HEK293 (cell line): ENCODE measurements at regions not wholly inside any gene's neighbourhood (a gene's known extent, or its start where the extent isn't known, plus 50 kb on each side); places are given as distances from the start of the nearest gene placed in this dataset.

Source experiments
- CTCF ChIA-PET: fragments of 350-600 bp; formaldehyde crosslinking; extraction: SDS; loops from one replicate; lab custom pipeline; 2021; ENCODE audit warnings: antibody characterized with exemption; lab: Yijun Ruan, JAX
- POLR2A ChIA-PET: fragments of 300-600 bp; formaldehyde crosslinking; extraction: SDS; loops from one replicate; lab custom pipeline; 2020; ENCODE audit warnings: antibody characterized with exemption, inconsistent platforms; lab: Yijun Ruan, JAX
- H3K27ac ChIP-seq: fragments of 200-500 bp; sonication (Bioruptor generic); 2 replicates; pipeline ENCODE4 v1.5.1; 2014; ENCODE audit warnings: low read depth, low read length, control low read depth, inconsistent platforms; ENCODE audit errors: extremely low read depth
- H3K36me3 ChIP-seq, 2 experiments: fragments of 200-500 bp in 1 of 2; sonication (Bioruptor generic) in 1 of 2; 1 replicate in 1 of 2; 2 replicates in 1 of 2; pipeline ENCODE4 v1.5.1; 2014 to 2017; ENCODE audit warnings: inconsistent platforms in 2 of 2, low read length in 2 of 2; ENCODE audit not compliant: control insufficient read depth in 2 of 2, insufficient read depth in 1 of 2
- H3K4me1 ChIP-seq: fragments of 200-500 bp; sonication (Bioruptor generic); 2 replicates; pipeline ENCODE4 v1.5.1; 2014; ENCODE audit warnings: mild to moderate bottlenecking, low read length, inconsistent platforms; ENCODE audit not compliant: control insufficient read depth, insufficient read depth
- H3K4me3 ChIP-seq: 2 replicates; pipeline ENCODE4 v1.5.1; 2011; ENCODE audit warnings: low read depth, mild to moderate bottlenecking, control low read depth, low read length, moderate library complexity
- H3K9me3 ChIP-seq: fragments of 200-500 bp; sonication (Bioruptor generic); 2 replicates; pipeline ENCODE4 v1.5.1; 2014; ENCODE audit warnings: low read depth, low read length, inconsistent platforms; ENCODE audit not compliant: control insufficient read depth, insufficient read depth
- MEIS1 ChIP-seq: sonication (generic); formaldehyde crosslinking; IDR thresholded peaks from 2 replicates; pipeline ENCODE4 v1.8.1; 2022; ENCODE audit warnings: missing genetic modification reagents, mild to moderate bottlenecking, borderline replicate concordance
- MZF1 ChIP-seq: fragments of 450-650 bp; formaldehyde crosslinking; IDR thresholded peaks from 2 replicates; pipeline ENCODE4 v1.5.1; 2017; ENCODE audit warnings: missing biosample characterization, missing genetic modification characterization, borderline replicate concordance
- REPIN1 ChIP-seq: fragments of 450-650 bp; formaldehyde crosslinking; IDR thresholded peaks from 2 replicates; pipeline ENCODE4 v1.5.1; 2017; ENCODE audit warnings: missing biosample characterization, missing genetic modification characterization, low read depth
- ZBTB20 ChIP-seq: fragments of 450-650 bp; formaldehyde crosslinking; IDR thresholded peaks from 2 replicates; pipeline ENCODE4 v1.5.1; 2016; ENCODE audit warnings: missing biosample characterization, missing genetic modification characterization
- ZIC2 ChIP-seq: fragments of 450-650 bp; formaldehyde crosslinking; IDR thresholded peaks from 2 replicates; pipeline ENCODE4 v1.5.1; 2016; ENCODE audit warnings: missing biosample characterization, missing genetic modification characterization
- ZNF24 ChIP-seq: fragments of 450-650 bp; formaldehyde crosslinking; IDR thresholded peaks from 2 replicates; pipeline ENCODE4 v1.5.1; 2016; ENCODE audit warnings: missing biosample characterization, missing genetic modification characterization
- ZNF266 ChIP-seq: fragments of 450-650 bp; formaldehyde crosslinking; IDR thresholded peaks from 2 replicates; pipeline ENCODE4 v1.5.1; 2016; ENCODE audit warnings: missing biosample characterization, missing genetic modification characterization, low read depth
- ZNF610 ChIP-seq: fragments of 450-650 bp; formaldehyde crosslinking; IDR thresholded peaks from 2 replicates; pipeline ENCODE4 v1.5.1; 2016; ENCODE audit warnings: missing biosample characterization, missing genetic modification characterization, borderline replicate concordance
- ZNF660 ChIP-seq: fragments of 450-650 bp; IDR thresholded peaks from 2 replicates; pipeline ENCODE4 v1.5.1; 2018; ENCODE audit warnings: missing biosample characterization, mild to moderate bottlenecking, missing genetic modification characterization
- ZNF664 ChIP-seq: fragments of 450-650 bp; formaldehyde crosslinking; IDR thresholded peaks from 2 replicates; pipeline ENCODE4 v1.5.1; 2016; ENCODE audit warnings: missing biosample characterization, missing genetic modification characterization
- ZNF785 ChIP-seq: fragments of 450-650 bp; formaldehyde crosslinking; IDR thresholded peaks from 2 replicates; pipeline ENCODE4 v1.5.1; 2016; ENCODE audit warnings: missing biosample characterization, missing genetic modification characterization
- TF ChIP-seq, protein P1 (sequence below): fragments of 450-650 bp; IDR thresholded peaks from 2 replicates; pipeline ENCODE4 v1.5.1; 2018; ENCODE audit warnings: missing biosample characterization, mild to moderate bottlenecking, missing genetic modification characterization
- TF ChIP-seq, protein P2 (sequence below): IDR thresholded peaks from 2 replicates; pipeline ENCODE4 v1.6.1; 2011; ENCODE audit warnings: mild to moderate bottlenecking, low read depth, low read length, borderline replicate concordance
- TF ChIP-seq, protein P3 (sequence below): fragments of 450-650 bp; formaldehyde crosslinking; IDR thresholded peaks from 2 replicates; pipeline ENCODE4 v1.5.1; 2017; ENCODE audit warnings: missing biosample characterization, missing genetic modification characterization
- TF ChIP-seq, protein P4 (sequence below): fragments of 450-650 bp; formaldehyde crosslinking; IDR thresholded peaks from 2 replicates; pipeline ENCODE4 v1.5.1; 2016; ENCODE audit warnings: missing biosample characterization, missing genetic modification characterization, low read depth
- TF ChIP-seq, protein P5 (sequence below): fragments of 450-650 bp; formaldehyde crosslinking; IDR thresholded peaks from 2 replicates; pipeline ENCODE4 v1.5.1; 2016; ENCODE audit warnings: missing biosample characterization, missing genetic modification characterization

DNA sequence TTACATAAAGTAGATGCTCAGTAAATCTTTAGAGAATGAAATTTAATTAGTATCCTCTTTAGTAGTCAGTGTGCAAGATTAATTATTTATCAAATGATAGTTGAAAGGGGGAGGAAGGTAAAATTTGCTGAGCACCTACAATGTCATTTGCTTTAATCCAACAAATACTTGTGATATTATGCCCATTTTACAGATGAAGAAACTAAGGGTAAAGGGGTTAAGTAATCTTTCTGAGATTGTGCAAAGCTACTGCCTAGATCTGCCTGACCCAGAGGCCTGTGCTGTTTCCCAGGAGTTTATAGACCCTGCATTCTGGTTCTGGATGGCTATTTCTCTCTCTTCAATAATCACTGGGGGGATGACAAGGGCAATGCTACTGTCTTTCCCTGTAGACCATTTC lies 58.3 kb upstream of the BACH2 start:
- no peaks in the 10 kb centered on the region for H3K4me1 ChIP-seq
- no peak overlapping the region for H3K4me3 ChIP-seq
- H3K27ac ChIP-seq, result no peak overlapping the region
- POLR2A ChIA-PET, result no interaction called here
- CTCF ChIA-PET, result interaction anchor here (0.6 to 0.7 kb wide), 2 partner anchors 60 to 817 kb away, joined by 3 read pairs; no protein-coding TSS in a partner anchor
- no peaks in the 10 kb centered on the region for H3K9me3 ChIP-seq
- peak; percentile 72 for TF ChIP-seq ZNF664 (tag by site-specific recombination)
- no peak for TF ChIP-seq MZF1 (tag by site-specific recombination)
- no peaks in the 10 kb centered on the region for H3K36me3 ChIP-seq

DNA sequence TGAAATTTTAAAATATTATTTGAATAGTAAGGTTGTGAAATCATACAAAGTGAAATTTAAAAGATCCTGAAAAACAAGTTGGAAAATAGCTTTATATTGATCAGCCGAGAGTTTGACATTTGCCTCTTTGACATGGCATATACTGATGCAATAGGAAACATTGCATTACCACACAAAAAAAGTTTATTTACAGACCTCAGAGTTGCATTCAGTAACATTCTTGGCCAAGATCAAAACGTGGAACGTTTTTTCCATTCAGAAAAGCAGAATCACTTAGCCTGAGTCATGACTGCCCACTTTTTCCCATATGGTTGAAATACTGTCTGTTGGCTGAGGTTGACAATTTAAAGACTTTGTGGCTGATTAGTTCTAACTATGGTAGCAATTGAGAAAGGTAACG lies 55.1 kb upstream of the BACH2 start:
- Histone ChIP-seq H3K27ac (no peak overlapping the region), H3K36me3 (no peaks in the 10 kb centered on the region), H3K4me3 (no peak overlapping the region)
- POLR2A ChIA-PET, result interaction anchor here (1.0 kb wide), 1 partner anchor 9 kb away, joined by 3 read pairs; no protein-coding TSS in a partner anchor
- CTCF ChIA-PET, result interaction anchor here (0.7 kb wide), 2 partner anchors 41 to 313 kb away, joined by 3 read pairs; no protein-coding TSS in a partner anchor
- TF ChIP-seq ZBTB20 (tag by site-specific recombination) (no peak), ZNF785 (tag by site-specific recombination) (no peak), ZNF24 (tag by site-specific recombination) (no peak), ZIC2 (no peak), ZNF660 (tag by site-specific recombination) (no peak), MEIS1 (CRISPR knock-in tag) (no peak), ZNF610 (no peak), ZNF266 (tag by site-specific recombination) (no peak), REPIN1 (no peak)
- TF ChIP-seq, protein P1, sequence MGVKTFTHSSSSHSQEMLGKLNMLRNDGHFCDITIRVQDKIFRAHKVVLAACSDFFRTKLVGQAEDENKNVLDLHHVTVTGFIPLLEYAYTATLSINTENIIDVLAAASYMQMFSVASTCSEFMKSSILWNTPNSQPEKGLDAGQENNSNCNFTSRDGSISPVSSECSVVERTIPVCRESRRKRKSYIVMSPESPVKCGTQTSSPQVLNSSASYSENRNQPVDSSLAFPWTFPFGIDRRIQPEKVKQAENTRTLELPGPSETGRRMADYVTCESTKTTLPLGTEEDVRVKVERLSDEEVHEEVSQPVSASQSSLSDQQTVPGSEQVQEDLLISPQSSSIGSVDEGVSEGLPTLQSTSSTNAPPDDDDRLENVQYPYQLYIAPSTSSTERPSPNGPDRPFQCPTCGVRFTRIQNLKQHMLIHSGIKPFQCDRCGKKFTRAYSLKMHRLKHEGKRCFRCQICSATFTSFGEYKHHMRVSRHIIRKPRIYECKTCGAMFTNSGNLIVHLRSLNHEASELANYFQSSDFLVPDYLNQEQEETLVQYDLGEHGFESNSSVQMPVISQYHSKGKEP (tag by site-specific recombination), result no peak
- TF ChIP-seq, protein P2, sequence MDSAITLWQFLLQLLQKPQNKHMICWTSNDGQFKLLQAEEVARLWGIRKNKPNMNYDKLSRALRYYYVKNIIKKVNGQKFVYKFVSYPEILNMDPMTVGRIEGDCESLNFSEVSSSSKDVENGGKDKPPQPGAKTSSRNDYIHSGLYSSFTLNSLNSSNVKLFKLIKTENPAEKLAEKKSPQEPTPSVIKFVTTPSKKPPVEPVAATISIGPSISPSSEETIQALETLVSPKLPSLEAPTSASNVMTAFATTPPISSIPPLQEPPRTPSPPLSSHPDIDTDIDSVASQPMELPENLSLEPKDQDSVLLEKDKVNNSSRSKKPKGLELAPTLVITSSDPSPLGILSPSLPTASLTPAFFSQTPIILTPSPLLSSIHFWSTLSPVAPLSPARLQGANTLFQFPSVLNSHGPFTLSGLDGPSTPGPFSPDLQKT, result no peak
- TF ChIP-seq, protein P3, sequence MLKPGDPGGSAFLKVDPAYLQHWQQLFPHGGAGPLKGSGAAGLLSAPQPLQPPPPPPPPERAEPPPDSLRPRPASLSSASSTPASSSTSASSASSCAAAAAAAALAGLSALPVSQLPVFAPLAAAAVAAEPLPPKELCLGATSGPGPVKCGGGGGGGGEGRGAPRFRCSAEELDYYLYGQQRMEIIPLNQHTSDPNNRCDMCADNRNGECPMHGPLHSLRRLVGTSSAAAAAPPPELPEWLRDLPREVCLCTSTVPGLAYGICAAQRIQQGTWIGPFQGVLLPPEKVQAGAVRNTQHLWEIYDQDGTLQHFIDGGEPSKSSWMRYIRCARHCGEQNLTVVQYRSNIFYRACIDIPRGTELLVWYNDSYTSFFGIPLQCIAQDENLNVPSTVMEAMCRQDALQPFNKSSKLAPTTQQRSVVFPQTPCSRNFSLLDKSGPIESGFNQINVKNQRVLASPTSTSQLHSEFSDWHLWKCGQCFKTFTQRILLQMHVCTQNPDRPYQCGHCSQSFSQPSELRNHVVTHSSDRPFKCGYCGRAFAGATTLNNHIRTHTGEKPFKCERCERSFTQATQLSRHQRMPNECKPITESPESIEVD (tag by site-specific recombination), result no peak
- TF ChIP-seq, all 188 proteins: peak for 0
- Histone ChIP-seq H3K4me1 (no peaks in the 10 kb centered on the region), H3K9me3 (no peaks in the 10 kb centered on the region)

DNA sequence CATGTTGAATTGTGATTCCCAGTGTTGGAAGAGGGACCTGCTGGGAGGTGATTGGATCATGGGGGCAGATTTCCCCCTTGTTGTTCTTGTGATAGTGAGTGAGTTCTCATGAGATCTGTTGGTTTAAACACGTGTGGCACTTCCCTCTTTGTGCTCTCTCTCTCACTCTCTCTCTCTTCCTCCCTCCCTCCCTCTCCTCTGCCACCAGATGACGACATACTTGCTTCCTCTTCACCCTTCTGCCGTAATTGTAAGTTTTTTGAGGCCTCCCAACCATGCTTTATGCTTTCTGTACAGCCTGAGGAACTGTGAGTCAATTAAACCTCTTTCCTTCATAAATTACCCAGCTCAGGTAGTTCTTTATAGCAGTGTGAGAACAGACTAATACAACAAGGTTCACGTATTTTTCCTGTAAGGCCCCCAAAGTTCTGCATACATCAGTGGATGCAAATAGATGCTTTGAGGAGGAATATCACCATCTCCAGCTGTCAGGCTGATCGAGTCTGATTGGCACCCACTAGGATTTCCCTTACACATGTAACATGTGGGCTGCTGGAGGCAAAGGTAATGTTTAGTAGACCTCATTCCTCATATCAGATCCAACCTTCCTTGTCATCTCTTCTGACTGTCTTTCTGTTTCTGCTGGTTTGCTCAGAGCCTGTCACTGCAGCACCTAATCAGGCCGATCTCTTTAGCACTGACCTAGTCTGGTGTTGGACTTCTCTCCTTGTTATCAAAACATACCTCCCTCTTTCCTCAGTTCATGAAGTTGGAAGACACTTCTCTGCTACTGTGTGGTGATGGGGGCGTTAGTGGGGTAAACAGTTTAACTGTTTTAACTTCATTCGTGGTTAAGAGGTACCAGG lies 54.3 kb upstream of the BACH2 start:
- Histone ChIP-seq H3K27ac (no peak overlapping the region), H3K4me1 (no peaks in the 10 kb centered on the region), H3K36me3 (no peaks in the 10 kb centered on the region), H3K9me3 (no peaks in the 10 kb centered on the region), H3K4me3 (no peak overlapping the region)
- ChIA-PET CTCF (interaction anchor here (0.5 to 0.6 kb wide), 2 partner anchors 61 to 547 kb away, joined by 3 to 4 read pairs; no protein-coding TSS in a partner anchor), POLR2A (interaction anchor here (1.0 kb wide), 1 partner anchor 10 kb away, joined by 3 read pairs; no protein-coding TSS in a partner anchor)
- TF ChIP-seq, protein P4, sequence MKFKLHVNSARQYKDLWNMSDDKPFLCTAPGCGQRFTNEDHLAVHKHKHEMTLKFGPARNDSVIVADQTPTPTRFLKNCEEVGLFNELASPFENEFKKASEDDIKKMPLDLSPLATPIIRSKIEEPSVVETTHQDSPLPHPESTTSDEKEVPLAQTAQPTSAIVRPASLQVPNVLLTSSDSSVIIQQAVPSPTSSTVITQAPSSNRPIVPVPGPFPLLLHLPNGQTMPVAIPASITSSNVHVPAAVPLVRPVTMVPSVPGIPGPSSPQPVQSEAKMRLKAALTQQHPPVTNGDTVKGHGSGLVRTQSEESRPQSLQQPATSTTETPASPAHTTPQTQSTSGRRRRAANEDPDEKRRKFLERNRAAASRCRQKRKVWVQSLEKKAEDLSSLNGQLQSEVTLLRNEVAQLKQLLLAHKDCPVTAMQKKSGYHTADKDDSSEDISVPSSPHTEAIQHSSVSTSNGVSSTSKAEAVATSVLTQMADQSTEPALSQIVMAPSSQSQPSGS (tag by site-specific recombination), result peak; percentile 41; the same call in 1 of the 2 replicates
- TF ChIP-seq MZF1 (tag by site-specific recombination) (no peak), ZNF785 (tag by site-specific recombination) (no peak)
- TF ChIP-seq, protein P5, sequence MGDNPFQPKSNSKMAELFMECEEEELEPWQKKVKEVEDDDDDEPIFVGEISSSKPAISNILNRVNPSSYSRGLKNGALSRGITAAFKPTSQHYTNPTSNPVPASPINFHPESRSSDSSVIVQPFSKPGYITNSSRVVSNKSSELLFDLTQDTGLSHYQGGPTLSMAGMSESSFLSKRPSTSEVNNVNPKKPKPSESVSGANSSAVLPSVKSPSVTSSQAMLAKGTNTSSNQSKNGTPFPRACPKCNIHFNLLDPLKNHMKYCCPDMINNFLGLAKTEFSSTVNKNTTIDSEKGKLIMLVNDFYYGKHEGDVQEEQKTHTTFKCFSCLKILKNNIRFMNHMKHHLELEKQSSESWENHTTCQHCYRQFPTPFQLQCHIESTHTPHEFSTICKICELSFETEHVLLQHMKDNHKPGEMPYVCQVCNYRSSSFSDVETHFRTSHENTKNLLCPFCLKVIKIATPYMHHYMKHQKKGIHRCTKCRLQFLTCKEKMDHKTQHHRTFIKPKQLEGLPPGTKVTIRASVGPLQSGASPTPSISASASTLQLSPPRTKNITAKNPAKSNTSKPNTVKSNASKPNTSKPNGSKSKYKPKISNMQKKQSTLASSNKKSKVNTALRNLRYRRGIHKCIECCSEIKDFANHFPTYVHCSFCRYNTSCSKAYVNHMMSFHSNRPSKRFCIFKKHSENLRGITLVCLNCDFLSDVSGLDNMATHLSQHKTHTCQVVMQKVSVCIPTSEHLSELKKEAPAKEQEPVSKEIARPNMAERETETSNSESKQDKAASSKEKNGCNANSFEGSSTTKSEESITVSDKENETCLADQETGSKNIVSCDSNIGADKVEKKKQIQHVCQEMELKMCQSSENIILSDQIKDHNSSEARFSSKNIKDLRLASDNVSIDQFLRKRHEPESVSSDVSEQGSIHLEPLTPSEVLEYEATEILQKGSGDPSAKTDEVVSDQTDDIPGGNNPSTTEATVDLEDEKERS (tag by site-specific recombination), result no peak
